ENCODE measurements at regions not wholly inside any gene's neighbourhood (a gene's known extent, or its start where the extent isn't known, plus 50 kb on each side); places are given as distances from the start of the nearest gene placed in this dataset.

DNA sequence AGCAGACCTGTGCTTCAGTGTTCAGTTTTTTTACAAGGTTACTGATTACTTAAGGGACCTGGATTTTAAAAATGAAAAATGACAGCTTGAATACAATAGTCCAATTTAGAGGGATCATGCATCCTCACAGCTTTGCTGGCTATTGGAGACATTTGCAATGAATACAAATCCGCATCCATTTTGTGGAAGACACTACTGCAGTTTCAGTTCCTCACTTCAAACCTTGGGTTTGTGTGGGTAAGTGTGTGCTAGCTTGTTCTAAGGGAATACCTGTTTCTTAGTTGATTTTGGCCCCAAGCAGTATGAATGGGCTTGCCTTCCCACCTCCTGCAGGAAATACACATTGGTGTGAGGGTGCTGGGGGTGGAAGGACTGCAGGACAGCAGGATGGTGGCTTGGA is 222.4 kb downstream of the OLFM4 start:
- Histone ChIP-seq H3K36me3 (ENCODE audit: control insufficient read depth, insufficient read depth, low read length) (no peaks in the 10 kb centered on the region), H3K9me3 (ENCODE audit: control insufficient read depth, low read length) (no peaks in the 10 kb centered on the region), H3K4me1 (ENCODE audit: control insufficient read depth, insufficient read depth, low read length) (no peaks in the 10 kb centered on the region), H3K4me3 (ENCODE audit: low read length) (no peak overlapping the region), H3K9ac (ENCODE audit: extremely low read depth, low read length, poor library complexity, severe bottlenecking) (no peak overlapping the region), H3K27ac (ENCODE audit: low read depth, low read length) (no peak overlapping the region), H3K27me3 (ENCODE audit: control insufficient read depth, insufficient read depth, low read length, poor library complexity, severe bottlenecking) (peaks cover 83% of the 10 kb centered on the region)
- H3K4me3 Mint-ChIP-seq, result no peak overlapping the region
- peaks cover 86% of the 10 kb centered on the region for H3K27me3 Mint-ChIP-seq (ENCODE audit: insufficient read depth)
- H3K4me1 Mint-ChIP-seq, result no peaks in the 10 kb centered on the region
- DNase-seq, result no peak
- WGBS, 2 experiments (ENCODE audit: insufficient coverage in 1 of 2, insufficient read length in 1 of 2), result 87 to 100% methylated on average over 1 of the region's 1 CpG
- no peak overlapping the region for H3K27ac Mint-ChIP-seq
- TF ChIP-seq, protein P1, sequence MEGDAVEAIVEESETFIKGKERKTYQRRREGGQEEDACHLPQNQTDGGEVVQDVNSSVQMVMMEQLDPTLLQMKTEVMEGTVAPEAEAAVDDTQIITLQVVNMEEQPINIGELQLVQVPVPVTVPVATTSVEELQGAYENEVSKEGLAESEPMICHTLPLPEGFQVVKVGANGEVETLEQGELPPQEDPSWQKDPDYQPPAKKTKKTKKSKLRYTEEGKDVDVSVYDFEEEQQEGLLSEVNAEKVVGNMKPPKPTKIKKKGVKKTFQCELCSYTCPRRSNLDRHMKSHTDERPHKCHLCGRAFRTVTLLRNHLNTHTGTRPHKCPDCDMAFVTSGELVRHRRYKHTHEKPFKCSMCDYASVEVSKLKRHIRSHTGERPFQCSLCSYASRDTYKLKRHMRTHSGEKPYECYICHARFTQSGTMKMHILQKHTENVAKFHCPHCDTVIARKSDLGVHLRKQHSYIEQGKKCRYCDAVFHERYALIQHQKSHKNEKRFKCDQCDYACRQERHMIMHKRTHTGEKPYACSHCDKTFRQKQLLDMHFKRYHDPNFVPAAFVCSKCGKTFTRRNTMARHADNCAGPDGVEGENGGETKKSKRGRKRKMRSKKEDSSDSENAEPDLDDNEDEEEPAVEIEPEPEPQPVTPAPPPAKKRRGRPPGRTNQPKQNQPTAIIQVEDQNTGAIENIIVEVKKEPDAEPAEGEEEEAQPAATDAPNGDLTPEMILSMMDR (conservative IDR thresholded peaks at IDR 0.05), result no peak
- H3K36me3 Mint-ChIP-seq (ENCODE audit: low read depth), result no peaks in the 10 kb centered on the region
- H3K9me3 Mint-ChIP-seq, result no peaks in the 10 kb centered on the region

DNA sequence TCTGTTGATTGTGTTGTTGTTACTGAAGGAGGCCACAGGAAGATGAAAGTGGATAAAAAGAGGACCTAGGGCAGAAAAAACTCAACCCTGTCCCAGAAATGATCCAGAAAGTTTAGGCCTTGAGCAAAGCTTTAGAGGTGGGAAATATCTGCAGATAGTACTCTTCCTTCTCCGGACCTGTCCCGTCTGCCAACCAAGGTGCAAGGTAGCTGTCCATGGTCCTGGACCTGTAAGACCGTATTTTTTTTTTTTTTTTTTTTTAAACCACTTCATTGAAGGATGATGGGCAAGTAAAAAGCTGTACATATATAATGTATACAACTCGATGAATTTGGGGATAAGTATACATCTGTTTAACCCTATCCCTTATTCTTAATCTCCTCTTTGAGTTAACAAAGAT is 225.9 kb downstream of the OLFM4 start:
- H3K27ac Mint-ChIP-seq, result no peak overlapping the region
- no peaks in the 10 kb centered on the region for H3K36me3 Mint-ChIP-seq (ENCODE audit: low read depth)
- TF ChIP-seq, protein P1 (conservative IDR thresholded peaks at IDR 0.05), result no peak
- H3K9me3 ChIP-seq (ENCODE audit: control insufficient read depth, low read length), result no peaks in the 10 kb centered on the region
- H3K4me3 Mint-ChIP-seq, result no peak overlapping the region
- no peak overlapping the region for H3K9ac ChIP-seq (ENCODE audit: extremely low read depth, low read length, poor library complexity, severe bottlenecking)
- no peaks in the 10 kb centered on the region for H3K9me3 Mint-ChIP-seq
- peaks cover 69% of the 10 kb centered on the region for H3K27me3 ChIP-seq (ENCODE audit: control insufficient read depth, insufficient read depth, low read length, poor library complexity, severe bottlenecking)
- H3K4me3 ChIP-seq (ENCODE audit: low read length), result no peak overlapping the region
- peaks cover 74% of the 10 kb centered on the region for H3K27me3 Mint-ChIP-seq (ENCODE audit: insufficient read depth)
- peak; percentile 72 for DNase-seq
- H3K4me1 ChIP-seq (ENCODE audit: control insufficient read depth, insufficient read depth, low read length), result no peaks in the 10 kb centered on the region
- no peaks in the 10 kb centered on the region for H3K4me1 Mint-ChIP-seq
- H3K36me3 ChIP-seq (ENCODE audit: control insufficient read depth, insufficient read depth, low read length), result no peaks in the 10 kb centered on the region
- 13% methylated on average over 3 of the region's 4 CpGs; no CpG with 5 or more reads in 1 of the 2 experiments for WGBS, 2 experiments (ENCODE audit: insufficient coverage in 1 of 2, insufficient read length in 1 of 2)
- no peak overlapping the region for H3K27ac ChIP-seq (ENCODE audit: low read depth, low read length)

DNA sequence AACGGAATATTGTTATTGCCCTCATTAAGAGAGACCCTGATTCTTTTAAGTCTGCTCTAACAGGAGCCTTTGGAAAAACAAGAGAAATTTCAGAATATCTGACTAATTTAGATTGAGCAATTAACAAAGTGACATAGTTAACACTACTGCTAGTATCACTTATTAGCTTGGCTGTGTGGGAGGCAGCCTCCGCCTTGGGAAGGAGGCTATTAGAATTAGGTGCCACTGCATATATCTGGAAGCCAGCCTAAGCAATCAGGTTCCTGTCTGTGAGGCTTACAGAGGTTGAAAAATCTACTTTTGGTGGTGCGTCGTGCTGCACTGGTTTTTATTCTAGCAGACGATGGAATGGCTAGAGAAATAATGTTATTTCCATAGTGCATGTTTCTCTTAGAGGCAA is 227.2 kb downstream of the OLFM4 start:
- Histone ChIP-seq H3K27me3 (ENCODE audit: control insufficient read depth, insufficient read depth, low read length, poor library complexity, severe bottlenecking) (peaks cover 77% of the 10 kb centered on the region), H3K4me3 (ENCODE audit: low read length) (no peak overlapping the region), H3K27ac (ENCODE audit: low read depth, low read length) (no peak overlapping the region), H3K4me1 (ENCODE audit: control insufficient read depth, insufficient read depth, low read length) (no peaks in the 10 kb centered on the region), H3K36me3 (ENCODE audit: control insufficient read depth, insufficient read depth, low read length) (no peaks in the 10 kb centered on the region), H3K9ac (ENCODE audit: extremely low read depth, low read length, poor library complexity, severe bottlenecking) (no peak overlapping the region), H3K9me3 (ENCODE audit: control insufficient read depth, low read length) (no peaks in the 10 kb centered on the region)
- no peaks in the 10 kb centered on the region for H3K36me3 Mint-ChIP-seq (ENCODE audit: low read depth)
- peaks cover 3% of the 10 kb centered on the region for H3K4me1 Mint-ChIP-seq
- H3K4me3 Mint-ChIP-seq, result no peak overlapping the region
- no peak for DNase-seq
- H3K27me3 Mint-ChIP-seq (ENCODE audit: insufficient read depth), result peaks cover 80% of the 10 kb centered on the region
- WGBS, 2 experiments (ENCODE audit: insufficient coverage in 1 of 2, insufficient read length in 1 of 2), result 94 to 100% methylated on average over 2 to 5 of the region's 5 CpGs
- no peaks in the 10 kb centered on the region for H3K9me3 Mint-ChIP-seq
- TF ChIP-seq, protein P1 (conservative IDR thresholded peaks at IDR 0.05), result no peak
- H3K27ac Mint-ChIP-seq, result no peak overlapping the region
